Ecto neural progenitor cell (in vitro differentiated cells): ENCODE measurements at regions not wholly inside any gene's neighbourhood (a gene's known extent, or its start where the extent isn't known, plus 50 kb on each side); places are given as distances from the start of the nearest gene placed in this dataset.

Source experiments
- DNase-seq: peaks from one replicate; pipeline ENCODE4 v3.0.0-alpha.2; 2018; ENCODE audit warnings: low spot score

DNA sequence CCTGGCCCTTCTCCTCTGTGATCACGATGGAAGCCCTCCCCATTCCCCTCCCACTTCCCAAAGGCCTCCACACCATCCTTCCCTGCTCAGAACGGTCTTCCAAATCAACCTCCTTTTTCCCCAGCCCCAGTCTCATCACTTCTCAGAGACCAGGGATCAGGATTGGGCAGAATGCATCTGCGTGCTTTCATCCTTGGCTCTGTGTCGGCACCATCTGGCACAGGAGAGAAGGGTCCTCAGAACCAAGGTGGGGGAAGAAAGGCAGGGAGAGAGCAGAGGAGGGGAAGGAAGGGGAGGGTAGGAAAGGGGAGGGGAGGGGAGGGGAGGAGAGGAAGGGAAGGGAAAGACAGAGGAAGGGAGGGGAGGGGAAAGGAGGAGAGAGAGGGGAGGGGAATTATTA, 52.4 kb upstream of the FICD start:
- no peak for DNase-seq

DNA sequence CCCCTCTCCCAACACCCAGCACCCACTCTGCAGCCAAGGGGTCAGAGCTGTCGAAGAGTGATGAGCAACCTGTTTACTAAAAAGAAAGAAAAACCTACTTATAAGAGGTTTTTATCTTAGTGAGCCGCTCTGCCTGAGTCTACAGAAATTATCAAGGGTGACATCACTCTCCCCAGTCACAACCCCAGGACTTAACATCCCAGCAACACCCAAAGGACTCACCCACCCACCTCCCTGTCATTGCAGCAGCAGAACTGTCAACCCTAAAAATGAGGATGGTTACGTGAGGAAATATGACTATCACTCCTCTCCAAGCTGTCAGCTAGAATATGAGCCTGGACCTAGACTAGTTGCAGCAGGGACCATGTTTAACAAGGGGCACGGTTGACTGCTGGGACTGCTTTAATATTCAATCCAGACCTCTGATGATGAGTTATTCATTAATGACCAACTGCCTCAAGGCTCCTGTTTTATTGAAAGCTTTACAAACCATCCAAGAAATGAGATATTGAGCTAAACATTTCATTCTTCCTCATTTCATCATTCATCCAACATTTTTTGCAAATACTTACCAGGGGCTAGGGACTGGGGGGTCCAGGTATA, 53.9 kb upstream of the FICD start:
- no peak for DNase-seq

DNA sequence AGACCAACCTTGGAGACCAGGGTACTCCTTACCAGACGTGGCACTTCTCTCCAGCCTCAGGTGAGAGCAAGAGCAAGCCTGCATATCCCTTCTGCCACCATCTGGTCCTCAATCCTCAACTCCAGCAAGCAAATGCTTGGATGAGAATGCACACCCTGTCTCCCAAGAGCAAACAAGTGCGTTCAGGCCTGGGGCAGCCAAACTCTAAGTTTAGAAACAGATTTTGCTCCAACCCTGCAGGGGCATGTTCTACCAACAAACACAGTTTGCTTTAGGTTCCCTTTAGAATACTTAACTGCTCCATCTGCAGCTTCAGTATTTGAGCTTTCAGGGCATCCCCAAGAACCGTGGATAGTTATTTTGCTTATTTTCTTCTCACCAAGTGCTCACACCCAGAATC, 55.9 kb upstream of the FICD start:
- no peak for DNase-seq

DNA sequence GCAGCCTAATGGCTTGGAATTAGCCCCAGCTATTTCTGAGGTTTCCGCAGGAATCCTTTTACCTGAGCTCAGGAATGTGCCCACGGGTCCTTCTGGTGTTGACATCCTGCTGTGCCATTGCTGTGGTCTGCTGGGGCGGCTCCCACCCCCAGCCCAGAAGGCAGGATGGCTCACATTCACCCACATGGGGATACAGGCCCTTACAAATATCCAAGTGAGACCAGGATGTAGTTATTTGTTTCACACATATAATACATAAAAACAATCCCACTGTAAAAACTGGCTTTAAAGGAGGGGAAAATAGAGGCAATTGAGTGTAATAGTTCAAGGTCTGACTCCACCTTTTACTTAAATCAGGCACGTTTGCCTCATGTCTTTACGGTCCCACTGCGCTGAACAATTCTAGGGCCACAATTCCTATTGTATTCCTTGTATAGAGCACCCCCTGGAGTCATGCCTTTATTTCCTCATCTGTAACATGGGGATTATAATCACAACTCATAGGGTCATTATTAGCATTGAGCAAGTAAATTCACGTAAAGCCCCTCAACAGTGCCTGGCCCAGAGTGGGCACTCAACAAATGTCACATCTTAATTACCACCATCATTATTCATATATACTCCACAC, 57.2 kb upstream of the FICD start:
- DNase-seq, result no peak

DNA sequence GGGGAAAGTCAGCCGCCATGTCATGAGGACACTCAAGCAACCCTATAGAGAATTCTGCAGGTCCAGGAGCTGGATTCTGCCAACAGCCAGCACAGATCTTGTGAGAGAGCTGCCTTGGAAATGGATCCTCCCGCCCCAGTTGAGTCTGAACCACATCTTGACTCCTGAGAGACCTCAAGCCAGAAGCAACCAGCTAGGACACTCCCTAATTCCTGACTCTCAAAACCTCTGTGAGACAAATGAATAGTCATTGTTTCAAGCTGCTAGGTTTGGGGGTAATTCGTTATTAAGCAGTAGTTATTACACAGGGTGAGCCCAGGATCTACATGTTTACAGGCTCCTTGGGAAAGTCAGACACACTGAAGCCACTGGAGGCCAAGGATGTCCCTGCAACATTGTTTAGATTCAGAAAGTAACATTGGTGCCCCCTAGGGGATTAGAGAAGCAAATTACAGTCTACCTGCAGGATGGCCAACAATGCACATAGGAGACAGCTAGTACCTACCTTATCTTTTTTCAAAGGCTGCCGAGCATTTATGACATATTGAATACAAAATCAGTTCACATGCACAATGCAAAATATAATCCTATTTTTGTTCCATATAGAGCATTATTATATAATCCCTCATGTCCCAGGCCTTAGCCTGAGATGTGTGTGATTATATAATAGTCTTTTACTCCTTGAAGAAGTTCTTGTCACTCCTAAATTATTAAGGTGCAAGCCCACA, 57.9 kb upstream of the FICD start:
- DNase-seq, result no peak

DNA sequence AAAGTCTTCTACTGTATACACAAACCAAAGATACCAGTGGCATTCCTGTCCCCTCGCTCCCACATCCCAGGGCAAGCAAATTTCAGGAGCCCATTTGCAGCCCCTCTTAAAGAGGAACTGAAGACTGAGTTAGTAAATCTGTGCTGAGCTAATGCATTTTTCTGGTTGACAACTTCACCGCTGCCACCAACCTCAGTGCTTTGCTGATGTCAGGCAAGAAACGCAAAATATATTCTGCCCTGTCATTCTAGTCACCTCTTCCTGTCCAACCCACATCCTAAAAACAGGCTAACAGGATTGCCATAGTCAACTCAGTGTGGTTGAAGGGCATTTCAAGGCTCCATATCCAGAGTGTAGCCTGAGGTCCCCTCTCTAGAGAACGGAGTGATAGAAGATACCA, 59.4 kb upstream of the FICD start:
- DNase-seq, result no peak

DNA sequence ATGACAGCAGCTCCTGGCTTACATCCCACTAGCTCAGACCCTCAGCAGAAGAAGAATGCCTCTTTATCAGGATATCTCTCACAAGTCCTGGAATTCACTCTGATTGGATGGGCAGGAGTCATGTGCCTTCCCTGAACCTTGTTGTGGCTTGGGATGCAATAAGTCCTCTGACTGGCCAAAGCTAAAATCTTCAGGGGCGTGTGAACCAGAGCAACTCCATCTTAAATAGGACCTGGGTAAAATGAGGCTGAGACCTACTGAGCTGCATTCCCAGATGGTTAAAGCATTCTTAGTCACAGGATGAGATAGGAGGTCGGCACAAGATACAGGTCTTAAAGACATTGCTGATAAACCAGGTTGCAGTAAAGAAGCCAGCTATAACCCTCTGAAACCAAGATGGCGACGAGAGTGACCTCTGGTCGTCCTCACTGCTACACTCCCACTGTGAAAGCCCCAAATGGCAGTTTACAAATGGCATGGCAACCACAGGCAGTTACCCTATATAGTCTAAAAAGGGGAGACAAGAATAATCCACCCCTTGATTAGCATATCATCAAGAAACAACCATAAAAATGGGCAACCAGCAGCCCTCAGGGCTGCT, 60.4 kb upstream of the FICD start:
- DNase-seq, result no peak

DNA sequence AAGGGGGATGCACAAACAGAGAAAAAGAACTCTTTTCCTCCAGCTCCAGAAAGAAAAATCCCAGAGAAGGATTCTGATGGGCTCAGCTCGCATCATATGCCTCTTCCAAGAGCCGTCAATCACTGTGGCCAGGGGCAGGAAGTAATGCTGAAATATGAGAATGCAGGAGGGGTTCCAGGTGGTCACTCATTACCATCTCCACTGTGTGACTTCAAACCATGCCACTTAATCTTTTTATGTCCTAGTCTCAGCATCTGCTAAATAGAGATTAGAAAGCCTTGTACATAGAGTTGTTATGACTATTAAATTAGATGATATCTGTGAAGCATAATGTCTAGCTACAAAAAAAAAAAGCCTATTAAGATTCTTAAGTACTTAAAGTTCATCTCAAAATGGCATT, 65.6 kb upstream of the FICD start:
- no peak for DNase-seq

DNA sequence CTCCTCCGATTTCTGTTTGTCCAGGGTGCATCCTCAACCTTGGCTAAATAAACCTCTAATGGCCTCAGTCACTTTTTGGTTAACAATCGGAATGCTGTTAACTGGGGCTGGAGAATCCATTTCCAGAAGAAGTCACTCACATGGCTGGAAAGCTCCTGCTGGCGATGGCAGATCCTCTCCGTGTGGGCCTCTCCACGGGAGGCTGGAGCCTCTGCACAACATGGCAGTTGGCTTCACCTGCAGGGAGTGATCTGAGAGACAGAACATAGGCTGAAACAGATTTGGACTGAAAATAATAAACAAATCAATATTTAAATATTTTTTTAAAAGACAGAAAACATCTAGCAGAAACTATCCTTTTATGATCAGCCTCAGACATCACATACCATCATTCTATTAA, 66.8 kb upstream of the FICD start:
- no peak for DNase-seq

DNA sequence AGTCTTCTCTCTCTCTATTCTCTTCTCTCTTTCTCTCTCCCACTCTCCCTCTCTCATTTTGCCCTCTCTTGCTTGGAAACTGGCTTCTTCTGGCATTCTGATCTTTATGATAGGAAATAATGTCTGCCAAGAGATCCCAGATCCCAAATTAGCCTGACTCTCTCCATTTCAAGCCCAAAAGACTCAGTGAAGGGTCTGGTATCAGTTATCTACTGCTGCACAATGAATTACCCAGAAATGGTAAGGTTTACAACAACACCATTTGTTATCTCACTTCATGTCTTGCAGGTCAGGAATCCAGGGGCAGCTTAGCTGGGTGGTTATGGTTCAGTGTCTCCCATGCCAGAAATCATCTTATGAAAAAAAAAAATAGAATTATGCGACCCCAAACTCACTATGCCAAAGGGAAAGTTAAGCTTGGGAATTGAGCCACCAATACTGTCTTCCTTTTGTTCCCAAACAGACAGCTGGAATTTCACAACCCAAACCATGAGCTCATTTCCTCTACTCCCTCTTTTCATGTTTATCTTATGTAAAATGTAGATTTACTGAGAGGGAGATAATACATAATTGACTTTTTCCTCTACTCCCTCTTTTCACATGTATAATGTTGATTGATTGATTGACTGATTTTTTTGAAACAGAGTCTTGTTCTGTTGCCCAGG, 67.8 kb upstream of the FICD start:
- no peak for DNase-seq

DNA sequence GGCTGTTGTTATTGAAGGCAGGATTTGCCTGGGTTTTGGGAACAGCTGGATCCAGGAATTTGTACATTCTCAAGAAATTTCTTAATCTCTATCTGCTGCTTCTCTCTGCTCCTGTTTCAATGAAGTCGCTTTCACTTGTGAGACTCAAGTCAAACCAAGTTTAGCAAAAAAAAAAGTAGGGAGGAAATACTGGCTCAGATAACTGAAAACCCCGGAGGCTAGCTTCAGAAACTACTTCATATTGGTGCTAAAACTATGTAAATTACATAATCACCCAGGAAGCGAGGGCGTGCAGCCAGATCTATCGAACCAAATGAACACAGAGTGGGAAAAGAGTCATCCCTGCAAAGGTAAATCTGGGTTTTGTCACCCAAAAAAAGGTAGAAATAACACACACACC, 68.3 kb upstream of the FICD start:
- DNase-seq, result no peak

DNA sequence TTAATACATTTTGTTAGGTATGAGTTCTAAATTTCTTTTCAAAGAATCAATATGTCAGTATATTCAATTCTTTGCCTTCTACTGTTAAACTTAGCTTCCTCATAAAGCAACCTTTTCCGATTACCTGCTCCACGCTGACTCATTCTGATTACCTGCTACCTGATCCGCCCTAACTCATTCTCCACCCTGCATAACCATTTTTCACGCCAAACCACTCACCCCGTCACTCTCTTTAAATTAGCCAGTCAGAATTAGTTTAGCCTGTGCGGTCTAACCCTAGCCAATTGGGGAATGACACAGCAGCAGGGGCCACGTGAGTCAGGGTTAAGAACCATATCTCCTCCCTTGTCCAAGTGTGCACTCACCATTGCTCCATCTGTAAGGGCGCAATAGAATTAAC, 72.2 kb upstream of the FICD start:
- DNase-seq, result no peak

DNA sequence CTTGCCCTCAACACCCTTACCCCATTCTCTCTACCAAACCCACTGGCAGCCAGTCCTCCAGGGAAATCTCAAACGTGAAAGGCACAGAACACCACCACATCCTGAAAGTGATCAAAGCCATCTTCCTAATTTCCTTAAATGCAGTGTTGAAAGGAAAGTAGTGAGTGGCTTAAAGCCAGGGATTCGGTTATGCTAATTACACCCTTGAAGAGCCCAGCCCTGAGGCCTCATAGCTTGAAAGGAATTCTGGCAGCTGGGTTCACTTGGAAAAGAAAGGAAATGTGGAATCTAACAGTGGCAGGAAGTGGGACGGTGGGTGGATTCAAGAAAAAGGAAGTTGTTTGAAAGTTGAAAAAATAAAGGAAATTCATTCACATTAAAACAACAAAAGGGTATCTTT, 73.0 kb upstream of the FICD start:
- no peak for DNase-seq

DNA sequence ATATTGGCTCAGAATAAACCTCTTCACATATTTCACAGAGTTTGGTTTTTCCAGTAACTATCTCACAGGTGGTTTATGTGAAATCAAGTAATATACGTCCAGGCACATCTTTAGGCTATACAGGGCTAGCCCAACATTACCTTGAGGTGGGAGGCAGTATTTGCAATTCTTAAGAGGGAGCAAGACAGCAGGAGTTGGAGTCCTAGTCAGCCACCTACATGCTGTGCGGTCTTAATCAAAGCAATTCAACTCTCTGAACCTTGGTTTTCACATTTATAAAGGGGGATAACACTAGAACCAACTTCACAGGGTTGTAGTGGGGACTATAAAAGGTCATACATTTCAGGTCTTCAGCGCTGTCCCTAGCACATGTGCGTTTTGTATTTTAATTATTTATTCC, 73.5 kb upstream of the FICD start:
- DNase-seq, result no peak

DNA sequence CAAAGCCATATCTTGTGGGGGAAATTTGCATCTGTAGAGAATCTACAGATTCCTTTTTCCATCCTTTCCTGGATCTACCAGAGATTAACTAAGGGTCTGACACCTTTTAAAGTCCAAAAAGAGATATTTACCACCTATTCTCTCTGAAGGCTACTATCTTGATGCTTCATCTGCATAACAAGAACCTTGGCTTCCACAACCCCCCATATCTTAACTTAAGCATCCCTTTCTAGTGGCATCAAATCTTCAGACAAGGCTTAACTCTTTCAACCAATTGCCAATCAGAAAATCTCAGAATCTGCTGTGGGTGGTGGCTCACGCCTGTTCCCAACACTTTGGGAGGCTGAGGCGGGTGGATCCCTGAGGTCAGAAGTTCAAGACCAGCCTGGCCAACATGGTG, 74.3 kb upstream of the FICD start:
- DNase-seq, result no peak

DNA sequence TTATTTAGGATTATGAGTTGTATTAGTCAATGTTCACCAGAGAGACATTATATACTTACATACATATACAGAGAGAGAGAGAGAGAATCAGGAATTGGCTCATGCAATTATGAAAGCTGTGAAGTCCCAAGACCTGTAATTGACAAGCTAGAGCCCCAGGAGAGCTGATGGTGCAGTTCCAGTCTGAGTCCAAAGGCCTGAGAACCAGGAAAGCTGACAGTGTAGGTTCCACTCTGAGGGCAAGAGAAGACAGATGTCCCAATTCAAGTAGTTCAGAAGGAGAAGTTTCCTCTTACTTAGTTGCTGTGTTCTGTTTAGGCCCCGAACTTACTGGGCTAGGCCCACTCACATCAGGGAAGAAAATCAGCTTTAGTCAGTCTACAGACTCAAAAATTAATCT, 76.4 kb upstream of the FICD start:
- DNase-seq, result no peak

DNA sequence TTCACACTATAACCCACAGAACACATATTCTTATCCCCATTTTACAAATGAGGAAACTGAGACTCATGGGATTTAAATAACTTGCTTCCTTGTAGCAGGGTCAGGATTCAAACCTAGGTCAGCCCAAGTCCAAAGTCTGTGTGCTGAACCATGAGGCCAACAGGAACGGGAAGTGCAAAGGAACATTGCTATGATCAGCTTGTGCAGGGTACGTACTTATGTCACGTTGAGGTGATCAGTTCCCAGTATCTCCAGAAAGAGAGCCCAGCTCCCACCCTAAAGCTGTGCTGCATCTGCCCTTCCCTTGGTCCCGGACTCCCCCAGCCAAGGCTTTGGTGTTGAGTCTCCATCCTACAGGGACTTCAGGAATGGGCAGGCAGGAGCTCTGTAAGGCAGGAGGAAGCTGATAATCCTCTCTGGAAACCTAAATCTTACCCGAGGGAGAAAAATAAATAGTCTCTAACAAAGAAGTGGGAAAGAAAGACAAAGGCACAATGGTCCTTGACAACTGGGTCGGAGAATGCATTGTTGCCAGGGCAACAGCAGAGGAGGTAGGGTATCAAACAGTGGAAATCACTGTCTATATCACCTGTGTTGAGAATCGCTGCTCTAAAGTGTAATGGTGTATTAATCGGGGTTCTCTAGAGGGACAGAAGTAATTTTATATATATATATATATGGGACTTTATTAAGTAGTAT, 82.5 kb upstream of the FICD start:
- DNase-seq, result no peak

DNA sequence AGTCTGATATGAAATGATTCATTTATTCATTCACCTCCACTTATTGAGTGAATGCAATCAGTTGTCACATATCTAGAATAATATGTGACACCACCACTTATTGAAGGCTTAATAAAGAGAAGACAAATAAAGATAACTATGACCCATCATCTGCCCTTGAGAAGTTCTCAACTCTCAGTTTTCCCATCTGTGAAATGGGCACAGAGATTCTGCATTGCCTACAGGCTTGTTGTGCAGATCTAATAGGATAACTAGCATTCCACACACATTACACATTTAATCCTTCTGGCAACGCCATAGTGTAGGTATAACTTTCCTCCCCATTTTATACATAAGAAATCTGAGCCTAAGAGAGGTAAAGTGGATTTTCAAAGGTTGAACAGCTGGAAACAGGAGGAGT, 84.2 kb upstream of the FICD start:
- no peak for DNase-seq

DNA sequence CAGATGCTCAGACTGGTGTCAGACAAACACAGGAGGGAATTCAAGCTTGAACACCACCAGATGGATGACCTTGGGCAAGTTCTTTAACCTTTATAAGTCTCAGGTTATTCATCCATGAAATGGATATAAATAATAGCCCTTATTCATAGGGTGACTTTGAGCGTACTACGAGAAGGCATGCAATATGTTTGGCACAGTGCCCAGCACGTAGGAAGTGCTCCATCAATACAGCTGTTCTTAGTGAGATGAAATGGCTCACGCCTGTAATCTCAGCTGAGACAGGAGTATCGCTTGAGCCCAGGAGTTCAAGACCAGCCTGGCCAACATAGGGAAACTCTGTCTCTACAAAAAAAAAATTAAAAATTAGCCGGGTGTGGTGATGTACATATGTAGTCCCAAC, 84.8 kb upstream of the FICD start:
- no peak for DNase-seq

DNA sequence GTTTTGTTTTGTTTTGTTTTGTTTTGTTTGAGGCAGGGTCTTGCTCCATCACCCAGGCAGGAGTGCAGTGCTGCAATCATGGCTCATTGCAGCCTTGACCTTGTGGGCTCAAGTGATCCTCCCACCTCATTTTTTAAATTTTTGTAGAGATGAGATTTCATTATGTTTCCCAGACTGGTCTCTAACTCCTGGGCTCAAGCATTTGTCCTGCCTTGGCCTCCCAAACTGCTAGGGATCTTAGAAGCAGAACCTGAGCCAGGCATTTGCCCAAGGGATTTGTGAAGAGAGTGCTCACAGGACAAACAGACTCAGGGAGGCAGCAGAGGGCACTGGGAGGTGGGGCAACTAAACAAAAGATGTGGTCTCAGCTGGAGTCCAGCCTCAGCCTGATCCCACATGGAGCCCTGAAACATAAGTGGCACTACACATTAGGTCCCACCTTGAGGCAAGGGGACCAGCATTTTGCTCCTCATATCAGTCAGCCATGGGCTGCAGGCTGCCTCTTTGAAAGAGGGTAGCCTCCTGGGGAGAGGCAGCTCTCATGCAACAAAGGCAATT, 86.2 kb upstream of the CMKLR1 start:
- DNase-seq, result peak; percentile 64

DNA sequence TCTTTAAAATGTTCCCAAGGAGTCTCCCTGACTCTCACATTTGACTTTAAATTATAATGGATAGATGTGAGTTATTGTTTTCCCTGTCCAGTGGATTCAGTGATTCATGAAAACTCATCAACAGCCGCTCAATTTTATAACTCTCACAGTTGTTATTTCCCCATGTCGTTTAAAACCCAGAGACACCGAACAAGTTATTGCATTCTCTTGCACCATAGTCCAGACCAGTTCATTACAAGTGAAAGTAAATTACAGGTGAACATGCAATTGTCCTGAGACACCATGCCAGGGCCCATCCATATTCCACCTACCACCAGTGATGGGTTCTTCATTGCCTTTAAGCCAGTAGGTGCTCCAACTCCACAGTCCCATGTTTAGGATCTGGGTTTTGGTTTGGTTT, 85.7 kb upstream of the CMKLR1 start:
- DNase-seq, result no peak

DNA sequence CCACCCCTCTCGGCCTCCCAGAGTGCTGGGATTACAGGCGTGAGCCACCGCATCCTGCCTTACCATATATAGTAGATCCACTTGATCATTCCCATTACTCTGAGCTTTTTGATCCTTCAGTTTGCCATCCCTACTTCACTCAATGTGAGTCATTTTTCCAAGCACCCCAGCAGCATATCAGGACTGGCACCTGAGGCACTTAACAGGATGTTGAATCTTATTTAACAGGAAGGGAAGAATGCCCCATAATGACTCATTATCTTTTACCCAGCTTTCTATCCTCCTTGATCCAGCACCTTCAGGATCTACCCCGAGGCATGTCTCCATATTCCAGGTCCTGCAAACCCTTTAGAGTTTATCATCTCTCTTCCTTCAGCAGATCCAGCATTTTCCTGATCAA, 84.9 kb upstream of the CMKLR1 start:
- DNase-seq, result no peak
